ENCODE measurements at regions not wholly inside any gene's neighbourhood (a gene's known extent, or its start where the extent isn't known, plus 50 kb on each side); places are given as distances from the start of the nearest gene placed in this dataset.

GRCh38 chrX:121259170-121259569 lies 211.8 kb downstream of the GLUD2 start:
- CTCF ChIA-PET, result no interaction called here
- TF ChIP-seq HDAC2 (IDR thresholded peaks at IDR 0.05) (no peak), CHD4 (IDR thresholded peaks at IDR 0.05; ENCODE audit: borderline replicate concordance) (no peak), HEYL (CRISPR knock-in tag; IDR thresholded peaks at IDR 0.05) (no peak)
- Histone ChIP-seq H3K4me2 (no peak overlapping the region), H3K4me3 (no peak overlapping the region), H3K4me1 (no peaks in the 10 kb centered on the region), H3K27ac (no peak overlapping the region), H3K9me3 (no peaks in the 10 kb centered on the region)
- POLR2A ChIA-PET, result no interaction called here
- FAIRE-seq (no peak), ATAC-seq (no peak), DNase-seq (ENCODE audit: low read depth in 1 of 2, low spot score in 1 of 2) (no peak)
- 13% methylated on average over 2 of the region's 2 CpGs for WGBS (ENCODE audit: missing lambda C conversion rate)

GRCh38 chrX:121260596-121261240 lies 213.3 kb downstream of the GLUD2 start:
- Histone ChIP-seq H3K4me2 (no peak overlapping the region), H3K27ac (no peak overlapping the region), H3K4me1 (no peaks in the 10 kb centered on the region), H3K4me3 (no peak overlapping the region), H3K9me3 (no peaks in the 10 kb centered on the region)
- no peak for DNase-seq (ENCODE audit: low read depth in 1 of 2, low spot score in 1 of 2)
- CTCF ChIA-PET, result no interaction called here
- WGBS (ENCODE audit: missing lambda C conversion rate), result 21% methylated on average over 2 of the region's 2 CpGs
- TF ChIP-seq BCL3 (IDR thresholded peaks at IDR 0.05), result no peak
- TF ChIP-seq EHMT2 (IDR thresholded peaks at IDR 0.05; ENCODE audit: low read depth), result no peak
- TF ChIP-seq CBX2 (IDR thresholded peaks at IDR 0.05; ENCODE audit: borderline replicate concordance, low read depth), result no peak
- no peak for TF ChIP-seq MAZ (IDR thresholded peaks at IDR 0.05; ENCODE audit: borderline replicate concordance, low read depth, low read length)
- no peak for TF ChIP-seq TP53 (CRISPR knock-in tag; IDR thresholded peaks at IDR 0.05)
- no peak for TF ChIP-seq POLR2A (IDR thresholded peaks at IDR 0.05; ENCODE audit: low read length)
- no peak for TF ChIP-seq E2F6 (IDR thresholded peaks at IDR 0.05; ENCODE audit: borderline replicate concordance, low read depth)
- TF ChIP-seq NFE2L2 (conservative IDR thresholded peaks at IDR 0.05; ENCODE audit: low read length), result no peak
- no peak for TF ChIP-seq PBX3 (IDR thresholded peaks at IDR 0.05)
- TF ChIP-seq HOXB5 (CRISPR knock-in tag; IDR thresholded peaks at IDR 0.05), result no peak
- TF ChIP-seq ZSCAN20 (CRISPR knock-in tag; IDR thresholded peaks at IDR 0.05), result no peak
- TF ChIP-seq ZNF302 (CRISPR knock-in tag; IDR thresholded peaks at IDR 0.05), result no peak
- TF ChIP-seq MAX (IDR thresholded peaks at IDR 0.05), result no peak
- no peak for ATAC-seq
- POLR2A ChIA-PET, result no interaction called here
- peak; percentile 36 for FAIRE-seq

GRCh38 chrX:121283921-121284320 lies 236.5 kb downstream of the GLUD2 start:
- 3% methylated on average over 3 of the region's 3 CpGs for WGBS (ENCODE audit: missing lambda C conversion rate)
- CTCF ChIA-PET, result no interaction called here

GRCh38 chrX:121298499-121298898 lies 251.1 kb downstream of the GLUD2 start:
- Histone ChIP-seq H3K4me1 (no peaks in the 10 kb centered on the region), H3K27ac (no peak overlapping the region), H3K4me3 (no peak overlapping the region), H3K4me2 (no peak overlapping the region), H3K9me3 (no peaks in the 10 kb centered on the region)
- DNase-seq (ENCODE audit: low read depth in 1 of 2, low spot score in 1 of 2), result no peak
- FAIRE-seq, result no peak
- 0% methylated on average over 1 of the region's 1 CpG for WGBS (ENCODE audit: missing lambda C conversion rate)
- no peak for ATAC-seq
- POLR2A ChIA-PET, result no interaction called here
- CTCF ChIA-PET, result interaction anchor here (0.6 kb wide), 1 partner anchor 273 kb away, joined by 4 read pairs; no protein-coding TSS in a partner anchor
- no peak for TF ChIP-seq MYC (IDR thresholded peaks at IDR 0.05; ENCODE audit: borderline replicate concordance, low read length)
- no peak for TF ChIP-seq SMC3 (IDR thresholded peaks at IDR 0.05)
- TF ChIP-seq TP53 (CRISPR knock-in tag; IDR thresholded peaks at IDR 0.05), result no peak
- no peak for TF ChIP-seq EP300 (IDR thresholded peaks at IDR 0.05)
- TF ChIP-seq NR3C1 (IDR thresholded peaks at IDR 0.05), result no peak
- TF ChIP-seq HES2 (IDR thresholded peaks at IDR 0.05), result no peak
- no peak for TF ChIP-seq ELK1 (IDR thresholded peaks at IDR 0.05; ENCODE audit: low read depth, low read length)
- TF ChIP-seq CHD4 (IDR thresholded peaks at IDR 0.05; ENCODE audit: borderline replicate concordance), result no peak
- no peak for TF ChIP-seq GATA3 (IDR thresholded peaks at IDR 0.05; ENCODE audit: borderline replicate concordance)
- TF ChIP-seq PBX3 (IDR thresholded peaks at IDR 0.05), result no peak
- no peak for TF ChIP-seq RARB (CRISPR knock-in tag; IDR thresholded peaks at IDR 0.05)
- TF ChIP-seq NFE2L2 (conservative IDR thresholded peaks at IDR 0.05; ENCODE audit: low read length), result no peak
- no peak for TF ChIP-seq MAX (IDR thresholded peaks at IDR 0.05)
- TF ChIP-seq POLR2AphosphoS2 (conservative IDR thresholded peaks at IDR 0.05; ENCODE audit: low read length), result no peak

More at GRCh38 chrX:121283921-121284320, 236.5 kb downstream of the GLUD2 start:
- H3K9me3 ChIP-seq, result no peaks in the 10 kb centered on the region
- H3K4me2 ChIP-seq, result no peak overlapping the region
- H3K4me1 ChIP-seq, result no peaks in the 10 kb centered on the region
- POLR2A ChIA-PET, result no interaction called here
- H3K27ac ChIP-seq, result no peak overlapping the region
- no peak overlapping the region for H3K4me3 ChIP-seq
- no peak for TF ChIP-seq CBX8 (IDR thresholded peaks at IDR 0.05)
- no peak for TF ChIP-seq JUNB (IDR thresholded peaks at IDR 0.05)
- TF ChIP-seq ZSCAN20 (CRISPR knock-in tag; IDR thresholded peaks at IDR 0.05), result no peak
- ATAC-seq (no peak), FAIRE-seq (no peak), DNase-seq (ENCODE audit: low read depth in 1 of 2, low spot score in 1 of 2) (no peak)
